GM19239 (cell line): ENCODE measurements at regions not wholly inside any gene's neighbourhood (a gene's known extent, or its start where the extent isn't known, plus 50 kb on each side); places are given as distances from the start of the nearest gene placed in this dataset.

Experiments used
- DNase-seq: peaks from one replicate; pipeline ENCODE4 v3.0.0; 2011; ENCODE audit warnings: low spot score; ENCODE audit not compliant: insufficient read length
- FAIRE-seq: peaks from 2 replicates; lab custom pipeline; 2011; peaks lifted over from hg19 to GRCh38; lab: Jason Lieb, UNC

DNA sequence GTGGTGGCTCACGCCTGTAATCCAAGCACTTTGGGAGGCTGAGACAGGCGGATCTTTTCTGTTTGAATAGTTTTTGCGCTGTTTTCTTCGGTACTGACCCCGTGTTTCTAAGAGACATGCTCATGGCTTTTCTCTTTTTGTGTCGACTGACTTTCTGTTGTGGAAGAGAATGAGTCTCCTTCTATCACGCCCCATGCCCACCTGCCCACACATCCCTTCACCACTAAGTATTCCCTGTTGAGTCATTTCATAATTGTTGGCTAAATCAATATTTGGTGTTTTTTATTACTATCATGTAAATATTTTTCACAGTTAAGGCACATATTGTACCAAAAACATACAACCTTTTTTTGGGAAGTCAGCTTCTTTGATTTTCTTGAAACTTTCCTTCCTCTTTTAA lies 198.8 kb upstream of the TWIST2 start:
- DNase-seq (no peak), FAIRE-seq (no peak)

DNA sequence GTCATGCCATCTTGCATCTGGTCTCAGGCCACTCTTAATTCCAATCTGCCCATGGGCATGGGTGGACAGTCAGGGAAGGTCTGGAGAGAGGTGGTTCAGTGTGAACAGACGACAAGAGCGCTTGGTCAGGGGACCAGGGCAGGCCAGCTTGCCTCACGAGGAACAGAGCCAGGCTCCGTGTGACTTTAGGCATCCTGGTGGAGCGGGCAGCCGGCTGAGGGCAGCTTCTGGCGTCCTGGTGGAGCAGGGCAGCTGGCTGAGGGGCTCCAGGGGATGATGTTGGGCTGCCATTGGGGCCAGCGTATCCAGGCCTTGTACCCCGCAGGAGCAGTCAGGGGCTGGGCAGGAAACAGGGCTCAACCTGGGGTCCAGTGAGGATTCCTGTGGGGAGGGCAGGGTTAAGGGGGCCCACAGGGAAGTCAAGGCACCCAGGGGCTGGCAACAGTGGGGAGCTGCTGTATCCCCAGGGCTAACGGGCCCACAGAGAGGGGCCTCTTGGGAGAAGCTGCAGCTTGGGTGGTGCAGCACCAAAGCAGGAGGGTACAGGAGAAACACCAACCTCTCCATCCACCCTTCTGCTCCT lies 197.9 kb upstream of the TWIST2 start:
- FAIRE-seq, result no peak
- DNase-seq, result no peak

DNA sequence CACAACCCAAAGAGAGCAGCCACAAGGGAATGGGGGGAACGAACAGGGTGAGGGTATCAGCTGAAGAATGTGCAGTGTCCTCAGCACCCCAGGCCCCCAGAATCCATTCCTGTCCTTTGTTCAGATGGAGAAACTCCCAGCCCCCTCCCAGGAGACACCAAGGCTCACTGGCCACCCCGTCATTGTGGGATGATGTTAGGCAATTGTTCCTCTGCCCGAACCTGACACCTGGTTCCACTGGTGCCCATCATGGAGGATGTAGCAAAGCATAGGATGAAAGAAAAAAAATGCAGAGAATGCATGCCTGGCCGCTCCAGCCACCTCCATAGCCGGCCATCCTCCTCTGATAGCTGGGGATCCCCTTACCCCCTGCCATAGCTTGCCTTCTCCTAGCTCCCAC lies 197.3 kb upstream of the TWIST2 start:
- DNase-seq, result no peak
- FAIRE-seq, result no peak

DNA sequence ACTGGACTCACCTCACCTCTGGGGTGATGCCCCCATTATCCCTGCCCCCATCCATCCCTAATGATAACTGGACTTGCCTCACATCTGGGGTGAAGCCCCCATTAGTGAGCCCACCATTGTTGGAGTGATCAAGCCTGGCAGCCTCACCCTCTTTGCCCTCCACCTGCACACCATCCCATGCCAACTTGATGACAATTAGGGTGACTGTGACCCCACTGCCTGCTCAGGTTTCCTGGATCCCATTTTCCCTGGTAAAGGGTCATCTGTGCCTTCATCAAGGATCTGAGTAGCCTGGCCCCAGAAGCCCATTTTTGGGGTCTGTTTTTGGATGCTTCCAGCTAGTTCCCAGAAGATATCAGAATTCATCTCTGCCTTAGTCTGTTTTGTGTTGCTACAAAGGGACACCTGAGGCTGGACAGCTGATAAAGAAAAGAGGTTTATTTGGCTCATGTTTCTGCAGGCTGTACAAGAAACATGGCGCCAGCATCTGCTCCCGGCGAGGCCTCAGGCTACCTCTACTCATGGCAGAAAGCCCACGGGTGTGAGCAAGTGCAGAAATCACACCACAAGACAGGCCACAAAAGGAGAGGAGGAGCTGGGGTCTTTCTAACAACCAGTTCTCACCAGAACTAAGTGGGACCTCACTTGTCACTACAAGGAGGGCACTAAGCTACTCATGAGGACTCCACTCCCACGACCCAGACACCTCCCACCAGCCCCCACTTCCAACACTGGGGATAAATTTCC lies 196.4 kb upstream of the TWIST2 start:
- FAIRE-seq (no peak), DNase-seq (no peak)

DNA sequence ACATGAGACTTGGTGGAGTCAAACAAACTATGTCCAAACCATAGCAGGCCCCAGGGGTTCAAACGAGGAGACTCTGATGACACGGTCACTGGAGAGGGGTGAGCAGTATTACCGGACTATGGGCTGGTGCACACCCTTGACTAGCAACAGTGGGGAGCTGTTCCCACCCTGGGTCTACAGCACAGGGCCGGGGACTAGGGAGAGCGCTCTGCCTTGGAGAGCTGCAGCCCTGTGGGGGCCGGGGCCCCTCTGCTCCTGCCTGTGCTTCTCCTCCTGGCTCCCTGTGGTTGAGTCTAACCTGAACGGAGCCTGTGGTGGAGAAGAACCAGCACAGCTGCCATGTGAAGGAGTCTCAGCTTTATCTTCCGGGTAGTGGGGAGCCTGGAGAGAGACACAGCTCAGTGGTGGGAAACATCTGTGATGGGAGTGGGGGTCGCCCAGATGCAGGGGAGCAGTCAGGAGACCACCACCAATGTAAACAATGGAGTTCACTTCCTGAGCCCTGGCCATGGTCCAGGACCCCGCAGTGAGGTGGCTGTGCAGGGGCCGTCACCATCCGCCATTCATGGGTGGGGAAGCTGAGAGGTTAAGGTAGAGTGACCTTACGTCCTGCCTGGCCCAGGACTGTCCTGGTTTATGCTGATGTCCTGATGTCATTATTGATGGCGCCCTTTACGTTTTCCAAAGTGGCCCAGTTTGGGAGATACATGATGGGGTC lies 195.7 kb upstream of the TWIST2 start:
- FAIRE-seq, result no peak
- no peak for DNase-seq

DNA sequence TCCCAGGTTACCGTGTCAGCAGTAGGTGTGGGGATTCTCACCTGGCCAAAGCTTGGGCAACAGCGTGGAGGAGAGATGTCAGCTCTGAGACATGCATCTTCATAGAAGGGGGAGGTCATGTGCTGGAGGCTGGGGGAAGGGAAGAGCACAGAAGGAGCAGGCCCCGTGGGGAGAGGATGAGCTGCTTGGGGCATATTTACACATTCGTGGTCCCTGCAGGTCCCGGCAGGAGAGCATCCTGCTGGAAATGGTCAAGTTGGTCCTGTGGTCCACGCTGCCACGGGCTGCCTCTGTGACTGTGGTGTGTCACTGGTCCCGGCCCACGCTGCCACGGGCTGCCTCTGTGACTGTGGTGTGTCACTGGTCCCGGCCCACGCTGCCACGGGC lies 195.1 kb upstream of the TWIST2 start:
- DNase-seq, result no peak

DNA sequence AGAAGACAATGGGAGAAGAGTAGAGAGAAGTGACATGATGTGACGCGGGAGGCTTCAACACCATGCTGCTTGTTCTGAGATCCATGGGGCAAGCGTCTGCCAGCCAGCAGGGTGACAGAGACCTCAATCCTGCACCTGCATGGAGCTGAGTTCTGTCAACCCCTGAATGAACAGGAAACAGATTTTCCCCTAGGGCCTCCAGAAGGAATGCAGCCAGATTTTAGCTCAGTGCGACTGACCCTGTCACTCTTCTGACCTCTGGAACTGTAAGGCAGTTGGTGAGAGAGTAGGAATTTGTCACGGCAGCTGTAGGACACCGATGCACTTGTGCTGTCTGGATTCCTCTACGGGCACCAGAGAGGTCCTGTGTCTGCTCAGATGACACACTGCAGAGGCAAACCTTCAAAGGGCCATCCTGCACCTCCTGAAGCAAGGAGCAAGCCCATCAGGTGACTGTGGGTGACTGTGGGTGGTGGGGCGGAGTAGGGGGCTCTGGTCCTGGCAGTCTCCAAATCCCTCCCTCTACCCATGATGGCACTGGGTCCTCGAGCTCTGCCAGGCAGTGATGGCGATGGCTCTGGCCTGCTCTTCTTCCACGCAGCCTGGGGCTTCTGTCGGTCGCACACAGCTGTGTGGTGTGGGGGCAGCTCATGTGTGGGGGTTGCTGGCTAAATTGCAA lies 194.3 kb upstream of the TWIST2 start:
- FAIRE-seq, result no peak
- DNase-seq, result no peak

More for the DNA sequence above, 195.1 kb upstream of the TWIST2 start:
- FAIRE-seq, result no peak

DNA sequence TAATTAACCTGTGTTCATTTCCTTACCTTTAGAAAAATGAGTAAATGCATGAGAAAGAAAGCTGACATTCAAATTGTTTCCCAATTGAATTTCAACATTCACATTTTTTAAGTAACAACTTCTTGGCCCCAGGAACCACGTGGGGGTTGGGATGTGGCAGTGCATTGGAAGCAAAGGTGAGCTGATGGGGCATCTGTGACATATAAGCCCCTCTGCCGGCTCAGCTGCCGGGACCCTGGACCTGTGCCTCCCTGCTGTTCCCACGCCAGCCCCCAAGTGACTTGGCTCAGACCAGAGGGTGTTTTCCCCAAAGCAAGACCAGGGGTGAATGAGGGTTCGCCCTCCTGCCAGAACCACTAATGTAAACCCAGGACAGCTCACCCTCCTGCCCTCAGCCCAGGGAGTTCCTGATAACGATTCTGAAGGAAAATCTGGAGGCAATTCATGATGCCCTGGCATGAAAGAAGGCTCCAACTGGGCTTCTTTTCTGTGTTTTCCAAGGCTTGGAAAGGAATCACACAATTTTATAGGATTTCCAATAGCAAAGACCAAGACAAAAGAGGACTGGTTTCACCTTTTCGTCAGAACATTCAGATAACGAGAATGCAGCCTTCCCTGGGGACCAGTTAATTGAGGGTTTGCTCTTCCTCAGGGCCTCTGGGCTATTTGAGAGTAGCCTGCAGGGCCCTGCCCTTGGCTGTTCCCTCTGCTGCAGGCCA lies 193.2 kb upstream of the TWIST2 start:
- FAIRE-seq (no peak), DNase-seq (no peak)

DNA sequence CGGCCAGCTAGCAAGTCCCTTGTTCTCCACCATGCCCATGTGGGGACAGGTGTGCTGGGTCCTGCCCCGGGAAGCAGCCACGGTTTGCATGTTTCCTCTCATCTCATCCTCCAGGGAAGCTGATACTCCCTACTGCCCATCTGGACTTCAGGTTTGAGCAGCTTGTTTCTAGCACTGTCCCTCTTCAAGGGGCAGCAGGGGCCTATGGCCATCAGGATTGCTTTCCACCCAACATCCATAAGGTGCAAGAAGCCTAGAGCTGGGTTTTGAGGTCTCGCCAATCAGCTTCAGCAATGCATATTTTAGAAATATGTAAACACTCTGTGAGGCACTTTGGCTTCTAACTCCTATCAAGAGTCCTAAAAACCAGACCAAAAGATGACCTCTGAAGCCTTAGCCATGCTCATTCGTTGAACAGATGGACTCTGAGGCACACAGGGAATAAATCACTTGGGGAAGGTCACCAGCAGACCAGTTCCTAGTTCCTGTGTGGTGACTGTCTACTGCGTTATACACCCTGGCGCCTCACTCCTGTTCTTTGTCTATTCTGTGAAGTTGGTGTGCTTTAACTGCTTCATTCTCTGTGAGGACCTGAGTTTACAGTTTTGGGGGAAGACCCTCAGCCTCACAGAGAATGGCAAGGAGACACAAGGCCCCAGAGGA lies 192.6 kb upstream of the TWIST2 start:
- no peak for DNase-seq
- FAIRE-seq, result no peak

DNA sequence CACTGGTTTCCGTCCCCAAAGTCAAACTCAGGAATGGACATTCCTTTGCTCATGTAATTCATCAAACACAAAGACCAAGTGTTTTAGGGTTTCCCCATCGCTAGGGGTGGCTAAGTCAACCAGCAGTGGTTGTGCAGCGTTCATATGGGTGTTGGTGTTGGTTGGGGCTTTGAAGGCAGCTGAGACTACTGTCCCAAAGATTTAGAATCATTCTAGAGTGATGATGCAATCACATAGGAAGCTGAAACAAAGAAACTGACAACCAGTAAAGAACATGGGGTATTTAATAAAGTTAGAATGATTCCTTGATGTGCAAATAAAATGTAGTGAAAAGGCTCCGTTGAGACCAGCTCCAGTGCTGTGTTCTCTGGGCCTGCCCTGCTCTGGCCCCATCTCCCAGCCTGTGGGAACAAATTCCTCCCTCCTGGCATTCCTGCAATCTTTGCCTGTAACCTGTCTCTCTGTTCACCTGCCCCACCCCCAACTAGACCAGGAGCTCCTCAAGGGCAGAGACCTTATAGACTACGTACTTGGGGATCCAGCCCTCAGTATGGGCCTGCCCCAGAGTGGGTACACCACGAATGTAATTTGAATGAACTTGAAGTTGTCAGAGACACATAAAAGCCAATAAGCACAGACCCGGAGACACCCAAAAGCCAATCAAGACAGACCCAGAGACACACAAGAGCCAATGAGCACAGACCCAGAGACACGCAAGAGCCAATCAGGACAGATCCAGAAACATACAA lies 191.7 kb upstream of the TWIST2 start:
- DNase-seq, result no peak
- no peak for FAIRE-seq

DNA sequence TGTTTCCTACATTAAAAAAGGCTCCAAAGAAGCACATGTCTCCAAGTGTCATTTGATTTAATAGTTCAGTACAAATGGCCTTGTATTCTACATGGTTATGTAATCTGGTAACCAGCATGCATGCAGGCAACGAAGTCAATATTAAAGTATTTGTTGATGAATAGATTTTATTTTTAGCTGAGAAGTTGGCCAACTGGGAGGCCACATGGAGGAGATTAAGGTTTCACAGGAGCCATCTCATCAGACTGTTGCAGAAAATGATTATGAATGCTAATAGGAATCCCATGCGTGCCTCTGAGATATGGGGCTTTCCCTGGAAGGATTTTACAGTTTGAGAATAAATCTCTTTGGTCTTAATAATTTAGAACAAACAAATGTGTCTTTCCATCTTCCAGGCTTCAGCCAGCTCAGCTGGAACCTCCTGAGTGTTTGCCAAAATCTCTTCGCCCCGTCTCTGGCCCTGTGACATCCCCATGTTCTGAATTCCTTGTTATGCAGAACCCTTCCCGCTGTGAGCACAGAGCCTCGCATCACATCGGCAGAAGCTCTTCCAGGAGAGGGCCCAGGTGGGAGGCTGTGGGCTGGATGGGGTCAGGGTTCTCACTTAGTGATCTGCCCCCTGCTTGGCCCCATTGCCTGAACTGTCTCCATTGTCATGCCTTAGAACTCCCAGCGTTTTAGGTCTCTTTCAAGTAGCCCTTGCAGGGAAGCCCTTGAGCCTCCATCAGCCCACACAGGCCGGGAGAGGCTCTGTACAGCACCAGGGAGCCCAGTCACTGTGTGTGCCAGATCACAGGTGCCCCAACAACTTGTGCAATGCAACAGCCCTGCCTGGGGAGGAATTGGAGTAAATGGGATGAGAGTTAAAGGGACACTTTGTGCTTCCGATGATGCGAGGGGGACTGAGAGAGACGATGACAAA lies 190.5 kb upstream of the TWIST2 start:
- DNase-seq, result no peak

DNA sequence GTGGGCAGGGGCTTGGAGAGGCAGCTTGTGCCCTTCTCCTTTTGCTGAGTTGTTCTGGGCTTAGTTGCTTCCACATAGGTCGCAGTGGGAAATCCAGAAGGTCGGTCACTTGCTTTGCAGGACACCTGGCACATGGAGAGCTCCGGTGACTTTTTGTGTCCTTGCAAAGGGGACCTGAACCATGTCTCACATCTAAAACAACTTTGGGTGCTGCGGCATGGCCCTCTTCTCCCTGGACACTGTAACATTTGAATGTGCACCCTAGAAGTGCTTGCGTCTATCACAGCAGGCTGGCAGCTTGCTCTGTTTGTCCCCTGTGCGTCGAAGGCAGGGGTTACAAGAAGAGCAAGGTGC lies 189.9 kb upstream of the TWIST2 start:
- no peak for FAIRE-seq
- no peak for DNase-seq

More for the DNA sequence above, 190.5 kb upstream of the TWIST2 start:
- no peak for FAIRE-seq

DNA sequence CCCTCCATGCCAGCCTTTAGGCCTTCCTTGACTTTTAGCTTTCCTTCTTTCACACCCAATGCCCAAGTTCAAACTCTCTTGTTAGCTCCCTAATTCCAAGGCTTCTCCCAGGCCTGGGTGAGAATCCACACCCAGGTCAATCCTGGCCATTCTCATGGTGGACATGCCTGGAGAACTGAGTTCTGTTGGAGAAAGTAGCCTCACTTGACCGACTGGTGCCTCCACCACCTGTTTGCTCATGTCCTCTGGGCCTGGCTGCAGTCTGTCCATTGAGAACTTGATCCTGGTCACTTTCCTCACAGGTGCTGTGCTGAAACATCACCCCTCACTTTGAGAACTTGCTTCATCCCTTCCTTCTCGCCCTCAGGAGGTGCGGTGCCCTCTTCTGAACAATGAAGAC lies 189.1 kb upstream of the TWIST2 start:
- no peak for FAIRE-seq
- DNase-seq, result no peak

DNA sequence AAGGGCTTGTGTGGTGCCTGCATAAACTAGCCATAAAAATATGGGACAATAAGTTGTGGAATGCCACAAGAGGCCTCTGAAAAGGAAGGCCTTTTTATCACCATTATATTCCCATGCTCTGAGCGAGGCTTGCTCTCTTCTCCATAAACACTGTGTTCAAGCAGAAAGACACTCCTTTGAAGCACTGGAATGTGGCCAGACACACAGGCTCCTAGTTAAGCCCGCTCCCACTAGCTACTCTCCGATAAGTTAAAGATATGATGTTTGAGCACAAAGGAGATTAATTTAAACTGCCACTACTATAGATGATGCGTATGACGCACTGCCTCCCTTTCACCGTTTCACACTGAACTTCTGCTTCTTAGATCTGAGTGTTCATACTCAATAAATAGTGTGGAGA lies 188.7 kb upstream of the TWIST2 start:
- DNase-seq, result no peak

DNA sequence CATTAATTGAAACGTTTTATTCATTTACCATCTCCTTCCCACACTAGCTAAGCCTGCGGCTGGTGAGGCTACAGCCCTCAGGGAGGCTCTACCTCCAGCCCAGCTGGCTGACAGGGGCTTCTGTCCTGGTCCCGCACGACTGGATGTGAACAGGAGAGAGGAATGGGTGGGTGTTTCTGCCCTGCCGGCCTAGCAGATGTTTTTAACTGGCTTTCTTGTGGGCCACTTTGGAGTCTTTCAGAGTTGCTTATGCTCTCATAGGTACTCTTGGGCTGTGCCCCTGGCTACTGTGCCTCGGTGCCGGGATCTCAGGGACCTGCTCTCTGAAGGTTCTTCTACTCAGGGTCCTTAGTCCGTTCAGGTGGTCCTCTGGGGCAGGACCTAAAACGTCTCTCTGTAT lies 184.3 kb upstream of the TWIST2 start:
- FAIRE-seq (no peak), DNase-seq (no peak)

More for the DNA sequence above, 188.7 kb upstream of the TWIST2 start:
- no peak for FAIRE-seq

DNA sequence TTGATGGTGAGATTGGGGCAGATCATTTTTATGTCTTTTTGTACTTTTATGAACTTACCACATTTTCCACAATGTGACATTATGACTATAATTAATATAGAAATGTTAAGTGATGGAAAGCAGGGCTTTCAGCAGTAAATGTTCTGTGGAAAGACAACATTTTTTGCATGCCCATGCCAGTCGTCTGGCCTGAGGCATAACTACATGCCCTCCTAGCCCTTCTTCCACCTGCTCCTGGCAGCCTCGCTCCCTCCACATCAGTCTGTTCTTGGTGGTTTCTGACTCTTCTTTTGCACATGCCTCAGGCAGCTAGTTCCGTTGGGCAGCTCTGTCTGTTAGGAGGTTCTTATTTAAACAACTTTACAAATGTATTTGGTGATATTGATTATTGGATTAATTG lies 182.0 kb upstream of the TWIST2 start:
- DNase-seq, result no peak
- no peak for FAIRE-seq

DNA sequence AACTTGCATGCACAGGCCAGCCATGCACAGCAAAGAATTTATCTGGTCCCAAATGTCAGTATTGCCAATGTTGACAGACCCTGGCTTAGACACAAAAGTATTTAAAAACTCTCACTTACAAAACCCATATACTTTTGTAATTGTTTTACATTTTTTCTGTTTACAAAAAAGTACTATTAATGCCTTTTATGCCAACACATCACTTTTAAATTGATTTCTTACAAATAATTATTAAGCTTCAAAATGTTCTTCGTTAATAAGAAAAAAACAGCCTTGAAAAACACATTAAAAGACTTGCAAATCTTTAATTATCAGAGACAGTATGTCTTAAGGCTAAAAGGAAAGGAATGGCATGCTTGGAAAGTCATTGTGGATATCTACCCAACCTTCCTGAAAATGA lies 181.3 kb upstream of the TWIST2 start:
- DNase-seq (no peak), FAIRE-seq (no peak)

DNA sequence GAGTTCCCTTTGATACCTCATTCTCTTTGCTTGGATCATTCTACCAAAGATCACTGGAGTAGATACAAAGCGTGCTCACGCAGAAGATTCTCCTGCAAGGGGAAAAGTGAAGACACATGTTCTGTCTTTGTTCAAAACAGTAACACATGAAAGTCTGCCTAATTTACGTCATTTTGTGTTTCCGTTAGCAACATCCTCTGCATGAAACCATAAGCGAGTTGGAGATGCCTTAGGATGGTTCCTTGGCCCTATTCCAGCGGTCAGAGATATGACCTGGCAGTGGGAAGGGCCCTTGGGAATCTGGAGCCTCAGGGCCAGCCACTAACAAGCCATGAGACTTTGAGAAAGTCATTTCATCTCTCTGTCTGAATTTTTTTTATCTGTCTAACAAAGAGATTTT lies 180.9 kb upstream of the TWIST2 start:
- no peak for FAIRE-seq
- no peak for DNase-seq
